GM23248 (cell line): ENCODE measurements at regions not wholly inside any gene's neighbourhood (a gene's known extent, or its start where the extent isn't known, plus 50 kb on each side); places are given as distances from the start of the nearest gene placed in this dataset.

ENCODE experiments used
- DNase-seq: peaks from one replicate; pipeline ENCODE4 v3.0.0-alpha.2; 2015
- H2AFZ ChIP-seq: fragments of 200-600 bp; sonication (generic); 2 replicates; pipeline ENCODE4 v1.6.1; 2016; ENCODE audit warnings: antibody characterized with exemption
- H3F3A ChIP-seq: fragments of 200-600 bp; sonication (generic); 2 replicates; pipeline ENCODE4 v1.6.1; 2016; ENCODE audit warnings: mild to moderate bottlenecking, antibody characterized with exemption, mixed run types; ENCODE audit not compliant: insufficient read depth
- H3K27ac ChIP-seq: fragments of 200-600 bp; sonication (generic); 2 replicates; pipeline ENCODE4 v1.5.1; 2016; ENCODE audit warnings: mild to moderate bottlenecking
- H3K27me3 ChIP-seq: fragments of 200-600 bp; sonication (generic); replicated peaks from 2 replicates; pipeline ENCODE4 v1.6.1; 2016; ENCODE audit warnings: mild to moderate bottlenecking; ENCODE audit not compliant: insufficient read depth
- H3K36me3 ChIP-seq: fragments of 200-600 bp; sonication (generic); 2 replicates; pipeline ENCODE4 v1.6.1; 2016; ENCODE audit warnings: low read depth, mild to moderate bottlenecking
- H3K4me1 ChIP-seq: fragments of 200-600 bp; sonication (generic); 2 replicates; pipeline ENCODE4 v1.6.1; 2016; ENCODE audit warnings: mild to moderate bottlenecking; ENCODE audit not compliant: insufficient read depth
- H3K4me2 ChIP-seq: fragments of 200-600 bp; sonication (generic); one replicate; pipeline ENCODE4 v1.6.1; 2016; ENCODE audit warnings: mild to moderate bottlenecking; ENCODE audit not compliant: unreplicated experiment
- H3K4me3 ChIP-seq: fragments of 200-600 bp; sonication (generic); 2 replicates; pipeline ENCODE4 v1.5.1; 2016; ENCODE audit warnings: mild to moderate bottlenecking
- H3K79me2 ChIP-seq: fragments of 200-600 bp; sonication (generic); 2 replicates; pipeline ENCODE4 v1.6.1; 2016; ENCODE audit warnings: mild to moderate bottlenecking; ENCODE audit not compliant: insufficient read depth
- H3K9ac ChIP-seq: fragments of 200-600 bp; sonication (generic); 2 replicates; pipeline ENCODE4 v1.6.1; 2016; ENCODE audit warnings: mild to moderate bottlenecking
- H3K9me2 ChIP-seq: fragments of 200-600 bp; sonication (generic); 2 replicates; pipeline ENCODE4 v1.6.1; 2016; ENCODE audit warnings: mixed run types, mild to moderate bottlenecking, moderate library complexity; ENCODE audit not compliant: insufficient read depth
- H3K9me3 ChIP-seq: fragments of 200-600 bp; sonication (generic); one replicate; pipeline ENCODE4 v1.6.1; 2017; ENCODE audit warnings: low read depth
- H4K20me1 ChIP-seq: fragments of 200-600 bp; sonication (generic); 2 replicates; pipeline ENCODE4 v1.6.0; 2016; ENCODE audit not compliant: insufficient read depth
- EZH2 ChIP-seq: fragments of 200-600 bp; sonication (generic); IDR thresholded peaks from 2 replicates; pipeline ENCODE4 v1.6.1; 2018; ENCODE audit warnings: antibody characterized with exemption, mild to moderate bottlenecking; ENCODE audit not compliant: insufficient read depth, poor library complexity, severe bottlenecking
- EZH2phosphoT487 ChIP-seq: fragments of 200-600 bp; sonication (generic); IDR thresholded peaks from 2 replicates; pipeline ENCODE4 v1.6.1; 2018; ENCODE audit warnings: antibody characterized with exemption, moderate library complexity, mild to moderate bottlenecking, low read depth; ENCODE audit not compliant: insufficient read depth
- WGBS, 2 experiments: methylation state at CpG; one replicate each; pipeline ENCODE4 v1.1.6; 2015 to 2017; ENCODE audit warnings: low lambda C conversion rate in 2 of 2, low coverage in 1 of 2; ENCODE audit errors: missing lambda C conversion rate in 2 of 2; 5-methylcytosine and 5-hydroxymethylcytosine counted together
- in situ Hi-C: fragments of 300-500 bp; cut with MboI; formaldehyde crosslinking; loops from 2 replicates; pipeline ENCODE4 v1.15.0; 2020

- Histone ChIP-seq H3F3A (no peaks in the 10 kb centered on the region), H3K4me3 (no peak overlapping the region), H3K27me3 (no peaks in the 10 kb centered on the region), H3K4me1 (no peaks in the 10 kb centered on the region), H3K36me3 (no peaks in the 10 kb centered on the region), H3K4me2 (no peak overlapping the region), H3K9me3 (no peaks in the 10 kb centered on the region), H2AFZ (no peak overlapping the region), H3K27ac (no peak overlapping the region), H3K9ac (no peak overlapping the region), H3K79me2 (no peaks in the 10 kb centered on the region), H4K20me1 (no peaks in the 10 kb centered on the region), H3K9me2 (no peaks in the 10 kb centered on the region)
- in situ Hi-C loops, result no loop called here
- DNase-seq, result no peak
- TF ChIP-seq EZH2 (no peak), EZH2phosphoT487 (no peak)
Observed at GRCh38 chr5:99651298-99651697, 722.5 kb upstream of the CHD1 start.

- Histone ChIP-seq H3K4me1 (no peaks in the 10 kb centered on the region), H3F3A (no peaks in the 10 kb centered on the region), H3K4me2 (no peak overlapping the region), H3K79me2 (no peaks in the 10 kb centered on the region), H3K27me3 (no peaks in the 10 kb centered on the region), H3K9me2 (no peaks in the 10 kb centered on the region), H3K9ac (no peak overlapping the region), H4K20me1 (no peaks in the 10 kb centered on the region), H3K27ac (no peak overlapping the region), H3K4me3 (no peak overlapping the region), H3K36me3 (no peaks in the 10 kb centered on the region), H2AFZ (no peak overlapping the region), H3K9me3 (no peaks in the 10 kb centered on the region)
- 11 to 19% methylated on average over 5 of the region's 5 CpGs for WGBS, 2 experiments
- TF ChIP-seq EZH2 (no peak), EZH2phosphoT487 (no peak)
- no peak for DNase-seq
- in situ Hi-C loops, result no loop called here
Observed at GRCh38 chr5:99646011-99646647, 717.3 kb upstream of the CHD1 start.

DNA sequence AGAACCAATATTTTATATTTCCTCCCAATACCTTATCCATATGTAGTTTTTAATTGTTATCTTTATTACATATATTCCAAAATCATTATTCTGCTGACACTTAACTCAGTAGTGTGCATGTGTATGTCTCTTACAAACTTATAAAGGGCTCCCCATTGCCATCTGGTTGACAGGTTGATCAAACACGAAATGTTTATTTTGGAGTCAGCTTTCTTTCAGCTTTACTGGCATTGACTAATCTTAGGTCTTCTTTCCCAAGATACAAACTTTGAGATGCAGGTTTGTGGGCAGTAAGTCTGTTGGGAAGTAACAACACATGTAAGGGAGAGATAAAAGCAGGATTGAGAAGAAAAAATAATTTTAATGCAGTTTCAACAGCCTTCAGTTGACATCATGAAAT is 716.0 kb upstream of the CHD1 start:
- Histone ChIP-seq H3K9me3 (no peaks in the 10 kb centered on the region), H3K27me3 (no peaks in the 10 kb centered on the region), H3K36me3 (no peaks in the 10 kb centered on the region), H3K4me1 (no peaks in the 10 kb centered on the region), H3K9ac (no peak overlapping the region), H3F3A (no peaks in the 10 kb centered on the region), H3K4me3 (no peak overlapping the region), H2AFZ (no peak overlapping the region), H4K20me1 (no peaks in the 10 kb centered on the region), H3K4me2 (no peak overlapping the region), H3K9me2 (no peaks in the 10 kb centered on the region), H3K27ac (no peak overlapping the region), H3K79me2 (no peaks in the 10 kb centered on the region)
- TF ChIP-seq EZH2phosphoT487 (no peak), EZH2 (no peak)
- no peak for DNase-seq
- WGBS, 2 experiments, result 0 to 3% methylated on average over 1 of the region's 1 CpG
- in situ Hi-C loops, result no loop called here

- no peaks in the 10 kb centered on the region for H3K79me2 ChIP-seq
- H3K36me3 ChIP-seq, result no peaks in the 10 kb centered on the region
- H3K9ac ChIP-seq, result no peak overlapping the region
- no peak overlapping the region for H3K4me3 ChIP-seq
- H3F3A ChIP-seq, result no peaks in the 10 kb centered on the region
- in situ Hi-C loops, result no loop called here
- WGBS, 2 experiments, result 0 to 6% methylated on average over 2 of the region's 2 CpGs
- H3K27ac ChIP-seq, result no peak overlapping the region
- TF ChIP-seq EZH2 (no peak), EZH2phosphoT487 (no peak)
- H3K9me3 ChIP-seq, result no peaks in the 10 kb centered on the region
- H3K4me2 ChIP-seq, result no peak overlapping the region
- no peaks in the 10 kb centered on the region for H3K27me3 ChIP-seq
- H3K9me2 ChIP-seq, result no peaks in the 10 kb centered on the region
- H4K20me1 ChIP-seq, result no peaks in the 10 kb centered on the region
- DNase-seq, result no peak
- no peaks in the 10 kb centered on the region for H3K4me1 ChIP-seq
- no peak overlapping the region for H2AFZ ChIP-seq
Observed at GRCh38 chr5:99640646-99641045, 711.8 kb upstream of the CHD1 start.

DNA sequence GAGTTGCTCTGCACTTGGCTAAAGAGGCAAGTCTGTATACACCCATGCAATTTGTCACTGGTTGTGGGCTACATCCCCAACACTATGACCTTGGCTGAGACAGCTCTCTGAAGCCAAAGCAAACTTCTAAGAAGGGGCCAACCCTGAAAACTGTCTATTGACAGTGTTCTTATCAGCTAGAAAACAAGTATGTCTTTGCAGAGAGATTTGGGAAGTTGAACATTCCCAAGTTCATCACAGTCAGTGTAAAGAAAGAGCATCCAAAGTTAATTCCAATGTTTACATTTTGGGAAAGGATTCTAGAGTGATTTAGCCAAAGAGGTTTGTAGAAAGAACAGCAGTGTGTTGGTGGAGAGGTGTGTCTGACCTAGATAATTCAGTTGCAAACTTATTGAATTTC is 711.1 kb upstream of the CHD1 start:
- Histone ChIP-seq H3K4me3 (no peak overlapping the region), H4K20me1 (no peaks in the 10 kb centered on the region), H2AFZ (no peak overlapping the region), H3K36me3 (no peaks in the 10 kb centered on the region), H3K27me3 (no peaks in the 10 kb centered on the region), H3K9ac (no peak overlapping the region), H3K9me3 (no peaks in the 10 kb centered on the region), H3K79me2 (no peaks in the 10 kb centered on the region), H3K9me2 (no peaks in the 10 kb centered on the region), H3K27ac (no peak overlapping the region), H3K4me1 (no peaks in the 10 kb centered on the region), H3F3A (no peaks in the 10 kb centered on the region), H3K4me2 (no peak overlapping the region)
- no peak for DNase-seq
- in situ Hi-C loops, result no loop called here
- no peak for TF ChIP-seq EZH2phosphoT487
- TF ChIP-seq EZH2, result no peak
